ENCODE measurements at regions not wholly inside any gene's neighbourhood (a gene's known extent, or its start where the extent isn't known, plus 50 kb on each side); places are given as distances from the start of the nearest gene placed in this dataset.
"Not testable (repeated sequence)": the region's sequence is repeated elsewhere in the genome, so short reads cannot be mapped to it uniquely, and the experiment has no call there.

DNA sequence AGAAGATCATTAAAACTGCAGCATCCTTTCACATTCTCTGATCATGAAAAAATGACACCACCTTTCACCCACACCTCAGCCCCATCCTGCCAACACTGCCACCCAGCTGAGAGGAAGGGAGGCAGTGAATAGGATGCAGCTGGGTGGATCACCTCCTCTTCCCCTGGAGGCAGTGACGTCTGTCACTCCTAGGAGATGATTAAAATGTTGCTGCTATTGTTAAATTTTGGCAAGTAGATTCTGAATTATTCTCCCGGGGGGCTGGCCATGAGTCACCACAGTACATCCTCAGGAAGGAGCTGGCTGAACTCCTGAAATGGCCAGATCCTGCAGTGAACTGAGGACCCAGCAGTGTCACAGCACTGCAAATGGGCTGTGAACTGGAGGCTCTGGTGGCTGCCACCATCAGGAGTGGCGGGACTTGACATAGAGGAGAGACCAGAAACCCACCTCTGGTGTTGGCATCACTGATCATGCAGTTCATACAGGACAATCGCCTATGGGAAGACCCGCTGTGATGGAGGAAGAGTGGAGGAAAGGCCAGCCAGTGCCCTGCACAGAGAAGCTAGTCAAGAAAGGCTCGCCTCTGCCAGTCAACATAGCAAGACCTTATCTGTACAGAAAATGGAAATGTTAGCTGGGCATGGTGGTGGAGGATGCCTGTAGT, 199.1 kb downstream of the FAM43A start:
- DNase-seq (ENCODE audit: low spot score), result no peak

DNA sequence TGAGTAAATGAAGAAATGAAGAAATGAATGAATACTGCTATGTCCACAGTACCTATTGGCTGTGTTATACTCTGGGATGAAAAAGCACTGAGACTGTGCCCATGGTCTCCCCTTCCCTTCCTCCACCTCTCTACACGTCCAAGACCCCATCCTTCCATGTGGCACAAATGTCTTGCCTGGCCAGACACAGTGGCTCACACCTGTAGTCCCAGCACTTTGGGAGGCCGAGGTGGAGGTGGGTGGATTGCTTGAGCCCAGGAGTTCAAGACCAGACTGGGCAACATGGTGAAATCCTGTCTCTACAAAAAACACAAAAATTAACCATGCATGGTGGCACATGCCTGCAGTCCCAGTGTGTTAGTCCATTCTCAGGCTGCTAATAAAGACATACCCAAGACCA, 200.1 kb downstream of the FAM43A start:
- no peak for DNase-seq (ENCODE audit: low spot score)

DNA sequence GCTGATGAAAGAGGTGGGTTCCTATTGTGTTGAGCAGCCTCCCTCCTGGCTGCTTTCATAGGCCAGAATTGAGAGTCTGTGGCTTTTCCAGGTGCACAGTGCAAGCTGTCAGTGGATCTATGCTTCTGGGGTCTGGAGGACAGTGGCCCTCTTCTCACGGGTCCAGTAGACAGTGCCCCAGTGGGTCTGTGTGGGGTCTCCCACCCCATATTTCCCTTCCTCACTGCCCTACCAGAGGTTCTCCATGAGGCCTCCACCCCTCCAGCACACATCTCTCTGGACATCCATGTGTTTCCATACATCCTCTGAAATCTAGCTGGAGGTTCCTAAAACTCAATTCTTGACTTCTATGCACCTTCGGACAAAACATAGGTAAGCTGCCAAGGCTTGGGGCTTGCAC, 201.2 kb downstream of the FAM43A start:
- DNase-seq (ENCODE audit: low spot score), result no peak

DNA sequence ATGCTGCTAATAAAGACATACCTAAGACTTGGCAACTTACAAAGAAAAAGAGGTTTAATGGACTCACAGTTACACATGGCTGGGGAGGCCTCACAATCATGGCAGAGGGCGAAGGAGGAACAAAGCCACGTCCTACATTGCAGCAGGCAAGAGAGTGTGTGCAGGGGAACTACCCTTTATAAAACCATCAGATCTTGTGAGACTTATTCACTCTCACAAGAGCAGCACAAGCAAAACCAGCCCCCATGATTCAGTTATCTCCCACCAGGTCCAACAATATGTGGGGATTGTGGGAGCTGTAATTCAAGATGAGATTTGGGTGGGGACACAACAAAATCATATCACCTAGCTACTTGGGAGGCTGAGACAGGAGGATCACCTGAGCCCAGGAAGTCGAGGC, 202.4 kb downstream of the FAM43A start:
- not testable (repeated sequence) for DNase-seq (ENCODE audit: low spot score)

DNA sequence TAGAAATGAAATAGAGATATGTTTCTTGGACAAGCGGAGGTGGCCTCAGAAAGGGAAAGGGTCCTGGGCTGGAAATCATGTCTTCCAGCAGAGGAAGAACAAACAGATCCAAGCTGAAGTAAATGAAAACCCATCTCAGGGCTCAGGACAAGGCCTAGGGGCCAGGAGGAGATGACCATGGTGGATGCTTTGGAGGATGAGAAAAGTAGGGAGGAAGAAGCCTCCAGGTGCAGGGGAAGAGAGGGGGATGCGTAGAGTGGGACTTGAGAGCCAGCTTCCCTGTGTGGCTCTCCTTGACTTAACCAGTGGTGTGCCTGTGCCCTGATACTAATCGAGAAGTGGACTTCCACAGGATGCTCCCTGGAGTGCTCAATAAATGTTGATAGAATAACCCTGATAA, 203.2 kb downstream of the FAM43A start:
- no peak for DNase-seq (ENCODE audit: low spot score)

DNA sequence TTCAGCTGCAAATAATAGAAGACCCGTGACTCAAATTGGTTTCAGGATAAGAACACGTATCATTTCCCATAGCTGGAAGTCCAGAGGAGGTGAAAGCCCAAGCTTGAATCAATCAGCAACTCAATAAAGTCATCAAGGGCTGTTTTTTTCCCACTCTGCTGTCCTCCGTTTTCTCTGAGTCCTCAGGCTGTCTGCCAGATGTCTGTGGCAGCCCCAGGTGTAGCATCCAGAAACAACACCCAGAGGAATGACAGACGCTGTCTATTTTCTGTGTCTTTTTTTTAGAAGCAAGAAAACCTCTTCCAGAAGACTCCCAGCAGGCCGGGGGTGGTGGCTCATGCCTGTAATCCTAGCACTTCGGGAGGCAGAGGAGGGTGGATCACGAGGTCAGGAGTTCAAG, 204.4 kb downstream of the FAM43A start:
- no peak for DNase-seq (ENCODE audit: low spot score)

DNA sequence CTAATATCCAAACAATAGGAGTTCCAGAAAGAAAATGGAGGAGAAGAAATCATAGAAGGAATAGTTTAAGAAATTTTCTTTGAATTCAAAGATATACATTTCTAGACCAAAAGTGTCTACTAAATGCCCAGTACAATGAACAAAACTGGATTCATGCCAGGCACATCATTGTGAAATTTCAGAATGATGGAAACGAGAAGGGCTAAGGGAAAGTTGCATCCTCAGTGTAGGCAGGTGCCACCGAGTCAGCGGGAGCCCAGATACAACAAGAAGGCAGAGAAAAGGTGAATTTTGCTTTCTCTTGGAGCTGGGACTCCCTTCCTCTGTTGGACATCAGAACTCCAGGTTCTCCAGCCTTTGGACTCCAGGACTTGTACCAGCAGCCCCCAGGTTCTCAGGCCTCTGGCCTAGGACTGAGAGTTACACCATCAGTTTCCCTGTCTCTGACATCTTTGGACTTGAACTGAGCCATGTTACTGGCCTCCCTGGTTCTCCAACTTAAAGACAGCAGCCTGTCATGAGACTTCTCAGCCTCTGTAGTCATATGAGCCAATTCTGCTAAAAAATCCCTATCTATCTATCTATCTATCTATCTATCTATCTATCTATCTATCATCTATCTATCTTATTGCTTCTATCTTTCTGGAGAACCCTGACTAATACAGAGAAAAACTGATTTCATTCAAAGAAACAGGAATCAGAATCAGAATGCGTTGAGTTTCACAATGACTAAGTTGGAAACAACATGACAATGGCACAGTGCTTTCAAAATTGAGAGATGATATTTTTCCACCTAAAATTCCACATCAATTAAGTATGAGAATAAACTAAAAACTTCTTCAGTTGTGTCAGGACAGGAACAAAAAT, 207.7 kb downstream of the FAM43A start:
- no peak for DNase-seq (ENCODE audit: low spot score)

DNA sequence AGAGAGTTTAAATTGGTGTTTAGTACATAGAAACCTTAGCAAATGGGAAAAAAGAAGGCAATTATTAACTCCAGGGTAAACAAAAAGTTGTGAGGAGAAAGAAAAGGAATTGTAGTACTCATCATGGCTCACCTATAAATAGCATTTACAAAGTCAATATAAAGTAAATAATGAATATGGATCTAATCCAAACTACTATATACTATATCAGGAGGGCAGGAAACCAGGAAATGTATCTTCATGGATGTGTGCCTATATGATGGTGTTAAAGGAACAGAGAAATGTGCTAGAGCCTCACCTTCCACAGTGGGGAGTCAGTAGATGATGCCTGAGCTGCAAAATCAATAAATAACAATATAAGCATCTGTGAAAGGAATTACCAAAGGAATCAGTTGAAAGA, 208.9 kb downstream of the FAM43A start:
- DNase-seq (ENCODE audit: low spot score), result no peak

DNA sequence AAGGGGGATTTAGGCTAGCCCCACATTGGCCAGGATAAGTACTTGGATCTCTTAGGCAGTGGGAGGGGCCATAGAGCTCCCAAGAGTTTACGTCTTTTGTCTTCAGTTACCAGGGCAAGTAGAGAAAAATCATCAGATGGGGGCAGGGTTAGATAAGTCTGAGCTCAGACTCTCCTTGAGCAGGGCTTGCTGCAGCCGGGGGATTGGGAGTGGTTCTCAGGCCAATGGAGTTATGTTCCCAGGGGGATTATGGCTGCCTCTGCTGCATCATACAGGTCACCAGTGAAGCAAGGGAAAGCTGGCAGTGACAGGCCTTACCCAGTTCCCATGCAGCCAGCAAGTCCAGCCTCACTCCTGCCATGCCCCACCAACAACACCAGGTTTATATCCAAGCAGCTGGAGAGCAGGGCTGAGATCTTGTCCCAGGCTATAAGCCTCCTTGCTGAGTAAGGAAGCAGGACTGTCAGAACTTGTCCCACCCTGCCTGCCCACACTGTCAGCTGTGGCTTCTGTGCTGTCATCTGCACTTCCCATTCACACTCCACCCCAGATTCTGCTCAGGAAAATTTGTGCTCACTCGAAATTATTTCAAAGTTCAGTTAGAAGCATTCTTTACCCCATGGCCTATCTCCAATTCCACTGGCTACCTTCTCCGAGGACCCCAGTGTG, 215.3 kb downstream of the FAM43A start:
- DNase-seq (ENCODE audit: low spot score), result no peak

DNA sequence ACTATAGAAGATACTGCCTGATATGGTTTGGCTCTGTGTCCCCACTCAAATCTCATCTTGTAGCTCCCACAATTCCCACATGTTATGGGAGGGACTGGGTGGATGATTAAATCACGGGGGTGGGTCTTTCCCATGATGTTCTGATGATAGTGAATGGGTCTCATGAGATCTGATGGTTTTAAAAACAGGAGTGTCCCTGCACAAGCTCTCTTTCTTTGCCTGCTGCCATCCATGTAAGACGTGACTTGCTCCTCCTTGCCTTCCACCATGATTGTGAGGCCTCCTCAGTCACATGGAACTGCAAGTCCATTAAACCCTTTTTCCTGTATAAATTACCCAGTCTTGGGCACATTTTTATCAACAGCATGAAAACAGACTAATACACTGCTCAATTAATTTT, 217.8 kb downstream of the FAM43A start:
- DNase-seq (ENCODE audit: low spot score), result not testable (repeated sequence)

DNA sequence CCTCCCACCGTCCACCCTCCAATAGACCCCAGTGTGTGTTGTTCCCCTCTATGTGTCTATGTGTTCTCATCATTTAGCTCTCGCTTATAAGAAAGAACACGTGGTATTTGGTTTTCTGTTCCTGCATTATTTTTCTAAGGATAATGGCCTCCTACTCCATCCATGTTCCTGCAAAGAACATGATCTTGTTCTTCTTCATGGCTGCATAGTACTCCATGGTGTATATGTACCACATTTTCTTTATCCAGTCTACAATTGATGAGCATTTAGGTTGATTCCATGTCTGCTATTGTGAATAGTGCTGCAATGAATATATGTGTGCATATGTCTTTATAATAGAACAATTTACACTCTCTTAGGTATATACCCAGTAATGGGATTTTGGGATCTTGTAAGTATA, 219.3 kb downstream of the FAM43A start:
- DNase-seq (ENCODE audit: low spot score), result not testable (repeated sequence)

DNA sequence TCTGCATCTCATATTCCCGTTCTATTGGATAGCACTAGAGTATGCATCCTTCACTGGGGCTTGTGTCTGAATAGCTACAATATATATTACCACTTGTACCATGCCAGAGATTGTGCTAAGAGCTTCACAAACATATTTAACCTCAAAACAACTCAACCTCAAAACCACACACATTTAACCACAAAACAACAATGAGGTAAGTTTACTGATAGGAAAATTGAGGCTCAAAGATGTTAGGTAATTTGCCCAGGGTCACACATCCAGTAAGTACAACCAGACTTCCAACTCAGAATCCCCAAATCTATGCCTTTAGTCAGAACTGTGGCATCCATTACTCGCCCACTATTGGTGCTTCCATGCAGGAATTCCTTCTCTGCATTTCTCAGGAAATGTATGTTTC, 220.0 kb downstream of the FAM43A start:
- DNase-seq (ENCODE audit: low spot score), result no peak

DNA sequence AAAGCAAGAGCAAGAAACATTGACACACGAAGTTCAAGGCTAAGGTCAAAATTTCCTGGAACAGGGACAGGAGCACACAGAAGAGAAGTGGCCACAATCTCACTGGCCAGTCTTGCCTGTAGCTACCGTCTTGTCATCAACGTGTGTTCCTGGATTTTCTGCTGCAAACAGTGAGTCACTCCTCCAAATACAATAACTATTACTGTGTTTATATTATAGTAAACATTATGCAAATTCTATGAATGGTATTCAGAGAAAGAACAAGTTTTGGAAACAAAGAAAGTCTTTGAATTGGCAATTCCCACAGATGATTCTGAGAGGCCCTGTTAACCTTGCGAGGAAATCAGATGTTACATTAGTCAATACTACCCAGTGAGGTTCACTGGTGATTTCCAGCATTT, 220.5 kb downstream of the FAM43A start:
- DNase-seq (ENCODE audit: low spot score), result no peak

DNA sequence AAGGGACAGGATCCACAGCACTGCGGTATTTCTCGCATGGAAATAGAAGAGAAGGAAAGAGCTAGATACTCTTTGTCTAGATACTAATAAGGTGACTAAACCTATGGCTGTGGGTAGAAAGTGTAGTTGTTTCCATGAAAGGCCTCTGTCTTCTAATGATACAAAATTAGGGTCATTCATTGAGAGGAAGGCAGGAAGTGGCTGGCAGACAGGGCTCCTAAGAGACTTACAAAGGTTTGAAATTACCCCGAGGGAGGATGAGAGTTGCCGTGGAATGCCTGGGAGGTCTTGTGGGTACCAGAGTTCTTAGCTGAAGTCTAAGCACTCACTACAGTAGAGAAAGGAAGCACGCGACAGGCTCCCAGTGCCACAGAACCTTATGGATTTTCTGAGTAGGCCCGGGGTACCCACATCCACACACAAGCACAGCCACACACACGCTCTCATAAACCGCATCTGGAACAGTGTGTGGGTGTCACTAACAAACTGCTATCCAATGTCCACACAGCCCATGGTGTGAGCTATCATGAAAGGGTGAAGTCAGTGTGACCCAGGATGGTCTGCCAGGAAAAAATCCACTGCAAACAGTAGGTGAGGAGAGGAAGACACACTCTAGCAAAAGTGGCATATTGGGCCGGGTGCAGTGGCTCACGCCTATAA, 221.4 kb downstream of the FAM43A start:
- DNase-seq (ENCODE audit: low spot score), result no peak

DNA sequence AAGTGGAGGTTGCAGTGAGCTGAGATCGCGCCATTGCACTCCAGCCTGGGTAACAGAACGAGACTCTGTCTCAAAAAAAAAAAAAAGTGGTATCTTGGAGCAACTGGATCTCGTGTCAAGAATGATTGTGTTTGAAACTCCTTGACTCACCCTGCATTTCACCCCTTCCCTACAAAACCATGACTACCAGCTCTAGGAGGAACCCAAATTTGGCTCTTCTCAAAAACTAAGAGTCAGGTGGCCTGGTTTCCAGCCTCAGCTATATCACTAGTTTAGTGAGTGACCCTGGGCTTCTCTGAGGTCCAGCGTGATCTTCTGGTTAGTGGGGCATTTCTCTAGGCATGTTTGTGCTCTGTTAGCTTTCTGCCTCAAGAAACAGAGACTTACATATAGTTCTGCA, 222.1 kb downstream of the FAM43A start:
- no peak for DNase-seq (ENCODE audit: low spot score)

DNA sequence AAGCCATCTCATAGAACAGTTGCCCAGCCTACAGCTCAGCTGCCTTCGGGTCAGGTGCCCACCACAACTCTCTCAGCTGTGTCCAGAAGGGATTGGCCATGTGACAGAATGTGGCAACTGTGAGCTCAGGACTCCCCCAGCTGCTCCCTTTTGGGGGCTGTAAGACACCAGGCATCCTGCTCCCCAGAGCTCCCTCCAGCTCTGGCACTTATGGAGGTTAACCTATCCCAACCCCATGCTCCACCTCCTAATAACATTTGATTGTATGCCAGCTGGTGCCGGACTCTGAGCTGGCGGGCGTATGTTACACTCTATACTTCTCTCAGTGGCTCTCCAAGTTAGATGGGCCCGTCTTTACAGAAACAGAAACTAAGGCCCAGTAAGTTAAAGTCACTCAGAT, 222.8 kb downstream of the FAM43A start:
- no peak for DNase-seq (ENCODE audit: low spot score)

DNA sequence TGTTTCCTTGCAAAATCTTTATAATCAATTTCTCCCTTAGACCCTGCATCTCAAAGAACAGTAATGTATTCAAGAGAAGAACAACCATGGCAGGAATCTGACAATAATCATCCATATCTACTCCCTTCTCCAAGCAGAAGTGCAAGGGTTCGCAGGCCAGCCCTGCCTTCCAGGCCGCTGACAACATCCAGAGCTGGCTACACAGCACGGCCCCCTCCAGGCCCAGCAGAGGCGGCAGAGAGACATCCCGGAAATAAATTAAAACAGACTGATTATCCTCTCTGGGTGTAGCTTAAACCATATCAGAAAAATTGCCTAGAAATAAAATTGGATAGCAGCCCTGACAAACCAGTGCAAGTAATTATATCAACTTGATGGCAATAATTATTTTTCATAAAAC, 223.3 kb downstream of the FAM43A start:
- DNase-seq (ENCODE audit: low spot score), result no peak

DNA sequence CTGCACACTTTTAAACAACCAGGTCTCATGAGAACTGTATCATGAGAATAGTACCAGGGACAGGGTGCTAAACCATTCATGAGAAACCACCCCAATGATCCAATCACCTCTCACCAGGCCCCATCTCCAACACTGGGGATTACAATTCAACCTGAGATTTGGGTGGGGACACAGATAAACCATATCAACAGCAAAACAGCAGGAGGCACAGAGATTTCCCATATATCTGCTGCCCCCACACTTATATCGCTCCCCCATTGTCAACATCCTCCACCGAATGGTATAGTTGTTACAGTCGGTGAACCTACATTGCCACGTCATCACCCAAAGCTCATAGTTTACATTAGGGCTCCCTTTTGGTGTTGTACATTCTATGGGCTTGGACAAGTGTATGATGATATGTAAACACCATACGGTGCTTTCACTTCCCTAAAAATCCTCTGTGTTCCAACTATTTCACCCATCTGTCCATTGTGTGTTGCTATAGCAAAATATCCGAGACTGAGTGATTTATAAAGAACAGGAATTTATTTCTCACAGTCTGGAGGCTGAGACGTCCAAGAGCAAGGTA, 224.8 kb downstream of the FAM43A start:
- DNase-seq (ENCODE audit: low spot score), result no peak

DNA sequence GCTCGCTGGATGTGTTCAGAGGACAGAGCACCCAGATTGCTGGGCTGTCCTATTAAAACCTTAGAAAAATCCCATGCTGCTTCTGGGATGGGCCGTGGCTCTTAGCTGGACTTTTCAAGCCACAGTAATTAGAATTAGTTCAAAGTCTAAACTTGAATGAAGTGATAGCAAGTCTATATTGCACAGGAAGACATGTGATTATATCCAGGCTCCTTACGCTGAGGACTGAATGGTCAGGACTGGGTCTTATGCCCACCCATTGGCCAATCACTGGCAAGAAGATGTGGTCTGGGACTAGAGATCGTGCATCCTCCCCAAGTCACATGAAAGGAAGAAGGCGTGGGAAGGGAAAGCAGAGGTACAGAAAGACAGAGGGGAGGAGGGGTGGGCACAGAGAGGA, 227.6 kb downstream of the FAM43A start:
- no peak for DNase-seq (ENCODE audit: low spot score)

DNA sequence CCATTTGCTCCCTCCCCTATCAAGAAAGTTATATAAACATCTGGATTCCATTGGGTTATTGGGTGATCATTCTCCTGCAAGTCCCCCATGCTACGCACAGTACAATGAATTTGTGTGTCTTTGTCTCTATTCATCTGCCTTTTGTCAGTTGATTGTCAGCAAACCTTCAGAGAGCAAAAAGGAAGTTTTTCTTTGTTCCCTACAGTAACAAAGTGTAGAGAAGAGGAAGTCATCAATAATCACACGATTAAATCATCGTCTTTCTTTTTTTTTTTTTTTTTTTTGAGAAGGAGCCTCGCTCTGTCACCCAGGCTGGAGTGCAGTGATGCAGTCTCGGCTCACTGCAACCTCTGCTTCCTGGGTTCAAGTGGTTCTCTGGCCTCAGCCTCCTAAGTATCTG, 239.2 kb downstream of the FAM43A start:
- not testable (repeated sequence) for DNase-seq (ENCODE audit: low spot score)

DNA sequence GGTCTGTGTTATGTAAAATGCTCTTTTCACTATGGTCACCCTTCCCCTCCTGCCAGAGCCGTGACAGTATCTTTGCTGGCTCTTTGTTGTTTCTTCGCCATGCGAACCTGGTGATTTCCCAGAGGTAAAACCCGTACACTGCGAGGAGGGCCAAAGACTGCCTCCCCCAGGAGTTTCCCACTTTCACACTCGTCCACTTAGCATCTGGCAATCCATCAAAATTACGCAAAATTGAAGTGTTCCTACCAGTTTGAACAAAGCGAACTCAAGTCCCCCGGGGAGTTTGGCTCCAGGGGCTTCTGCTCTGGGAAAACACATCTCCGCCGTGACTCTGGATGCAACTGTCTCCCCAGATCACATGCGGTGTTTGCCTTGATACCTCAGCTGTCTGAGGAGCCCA, 239.9 kb downstream of the FAM43A start:
- no peak for DNase-seq (ENCODE audit: low spot score)

DNA sequence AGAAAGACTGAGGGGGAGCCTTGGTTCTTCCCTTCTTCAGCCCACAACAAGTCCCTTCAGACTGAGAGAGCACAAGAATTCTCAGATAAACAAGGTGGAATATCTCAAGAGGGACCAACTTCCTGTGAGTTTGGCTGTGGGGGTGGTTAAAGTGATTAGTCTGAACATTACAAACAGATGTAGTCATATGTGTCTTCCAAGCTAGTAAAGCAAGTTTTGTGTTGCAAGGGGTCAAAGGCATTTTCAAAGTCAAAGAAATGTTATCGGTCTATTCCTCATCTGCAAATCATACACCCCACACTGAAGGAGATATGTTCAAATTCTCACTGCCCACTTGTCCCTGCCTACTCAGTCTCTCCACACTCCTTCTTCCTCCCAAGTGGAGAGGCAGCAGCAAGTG, 242.5 kb downstream of the FAM43A start:
- no peak for DNase-seq (ENCODE audit: low spot score)
